HG02571 (cell line): ENCODE measurements at regions not wholly inside any gene's neighbourhood (a gene's known extent, or its start where the extent isn't known, plus 50 kb on each side); places are given as distances from the start of the nearest gene placed in this dataset.
A peak's percentile ranks its signal among the peaks of the same experiment; 100 is the strongest.
"Not testable (repeated sequence)": the region's sequence is repeated elsewhere in the genome, so short reads cannot be mapped to it uniquely, and the experiment has no call there.

Experiments used
- ATAC-seq: cut with Tn5 transposase; IDR thresholded peaks from one replicate; pipeline ENCODE4 v1.9.1; 2021; ENCODE audit warnings: mild to moderate bottlenecking, moderate library complexity; ENCODE audit not compliant: unreplicated experiment

GRCh38 chr12:41697161-41697560 is 447.5 kb downstream of the GXYLT1 start:
- no peak for ATAC-seq

GRCh38 chr12:41684997-41685396 is 459.7 kb downstream of the GXYLT1 start:
- no peak for ATAC-seq

- ATAC-seq = no peak
Observed at GRCh38 chr12:41683513-41684240, 461.0 kb downstream of the GXYLT1 start.

GRCh38 chr12:41683023-41683422 is 461.7 kb downstream of the GXYLT1 start:
- ATAC-seq = peak; percentile 65

GRCh38 chr12:41681898-41682297 is 462.8 kb downstream of the GXYLT1 start:
- no peak for ATAC-seq

- no peak for ATAC-seq
Observed at GRCh38 chr12:41680155-41680554, 464.5 kb downstream of the GXYLT1 start.

GRCh38 chr12:41663598-41664265 is 475.6 kb downstream of the PDZRN4 start:
- ATAC-seq = no peak

- no peak for ATAC-seq
Observed at GRCh38 chr12:41661141-41661765, 473.1 kb downstream of the PDZRN4 start.

- ATAC-seq = no peak
Observed at GRCh38 chr12:41656454-41656853, 468.3 kb downstream of the PDZRN4 start.

- no peak for ATAC-seq
Observed at GRCh38 chr12:41653386-41654326, 465.5 kb downstream of the PDZRN4 start.

- ATAC-seq = no peak
Observed at GRCh38 chr12:41652981-41653380, 464.9 kb downstream of the PDZRN4 start.

- no peak for ATAC-seq
Observed at GRCh38 chr12:41645624-41646023, 457.5 kb downstream of the PDZRN4 start.

- not testable (repeated sequence) for ATAC-seq
Observed at GRCh38 chr12:41642808-41643207, 454.7 kb downstream of the PDZRN4 start.

GRCh38 chr12:41636653-41637052 is 448.5 kb downstream of the PDZRN4 start:
- ATAC-seq = no peak

- ATAC-seq = no peak
Observed at GRCh38 chr12:41635626-41636364, 447.7 kb downstream of the PDZRN4 start.

- ATAC-seq = no peak
Observed at GRCh38 chr12:41634091-41634490, 446.0 kb downstream of the PDZRN4 start.

GRCh38 chr12:41629611-41630010 is 441.5 kb downstream of the PDZRN4 start:
- no peak for ATAC-seq

GRCh38 chr12:41627476-41627875 is 439.4 kb downstream of the PDZRN4 start:
- no peak for ATAC-seq

- no peak for ATAC-seq
Observed at GRCh38 chr12:41624571-41624970, 436.5 kb downstream of the PDZRN4 start.
